Smooth muscle cell (in vitro differentiated cells): ENCODE measurements at regions not wholly inside any gene's neighbourhood (a gene's known extent, or its start where the extent isn't known, plus 50 kb on each side); places are given as distances from the start of the nearest gene placed in this dataset.

Source experiments
- DNase-seq: peaks from one replicate; lab custom pipeline; 2025; ENCODE audit not compliant: unreplicated experiment; lab: John Stamatoyannopoulos, UW
- H2AFZ ChIP-seq: fragments of 200-600 bp; sonication (generic); 2 replicates; pipeline ENCODE4 v1.6.0; 2016; ENCODE audit warnings: antibody characterized with exemption, low read depth, mild to moderate bottlenecking
- H3F3A ChIP-seq: fragments of 200-600 bp; sonication (generic); 2 replicates; pipeline ENCODE4 v1.6.0; 2017; ENCODE audit warnings: antibody characterized with exemption, low read depth
- H3K27ac ChIP-seq: fragments of 200-600 bp; sonication (generic); 2 replicates; pipeline ENCODE4 v1.5.1; 2016; ENCODE audit warnings: low read depth, mild to moderate bottlenecking
- H3K27me3 ChIP-seq: fragments of 200-600 bp; sonication (generic); 2 replicates; pipeline ENCODE4 v1.6.1; 2016; ENCODE audit warnings: low read depth, mild to moderate bottlenecking
- H3K36me3 ChIP-seq: fragments of 200-600 bp; sonication (generic); 2 replicates; pipeline ENCODE4 v1.5.1; 2016; ENCODE audit warnings: low read depth
- H3K4me1 ChIP-seq: fragments of 200-600 bp; sonication (generic); 2 replicates; pipeline ENCODE4 v1.5.1; 2016; ENCODE audit warnings: low read depth
- H3K4me2 ChIP-seq: fragments of 200-600 bp; sonication (generic); 2 replicates; pipeline ENCODE4 v1.6.0; 2016; ENCODE audit warnings: mild to moderate bottlenecking
- H3K4me3 ChIP-seq: fragments of 200-600 bp; sonication (generic); 2 replicates; pipeline ENCODE4 v1.5.1; 2016; ENCODE audit warnings: mild to moderate bottlenecking
- H3K79me2 ChIP-seq: fragments of 200-600 bp; sonication (generic); 2 replicates; pipeline ENCODE4 v1.6.0; 2016; ENCODE audit warnings: low read depth, mild to moderate bottlenecking
- H3K9ac ChIP-seq: fragments of 200-600 bp; sonication (generic); 2 replicates; pipeline ENCODE4 v1.6.0; 2016; ENCODE audit warnings: low read depth
- H3K9me3 ChIP-seq: fragments of 200-600 bp; sonication (generic); replicated peaks from 2 replicates; pipeline ENCODE4 v1.5.1; 2016; ENCODE audit warnings: low read depth
- H4K20me1 ChIP-seq: fragments of 200-600 bp; sonication (generic); 2 replicates; pipeline ENCODE4 v1.6.0; 2016; ENCODE audit warnings: low read depth
- CTCF ChIP-seq: fragments of 200-600 bp; sonication (generic); IDR thresholded peaks from 2 replicates; pipeline ENCODE4 v1.5.1; 2017; ENCODE audit warnings: borderline replicate concordance, mild to moderate bottlenecking, antibody characterized with exemption; ENCODE audit not compliant: insufficient read depth, poor library complexity, severe bottlenecking
- WGBS: methylation state at CpG from one replicate; pipeline ENCODE4 v1.1.7; 2016; ENCODE audit warnings: low lambda C conversion rate; 5-methylcytosine and 5-hydroxymethylcytosine counted together

GRCh38 chr4:60531776-60532379, 668.2 kb upstream of the ADGRL3 start:
- Histone ChIP-seq H3F3A (no peaks in the 10 kb centered on the region), H3K27ac (no peak overlapping the region), H3K4me3 (no peak overlapping the region), H3K4me2 (no peak overlapping the region), H3K79me2 (no peaks in the 10 kb centered on the region), H3K4me1 (no peaks in the 10 kb centered on the region), H4K20me1 (no peaks in the 10 kb centered on the region), H3K9me3 (no peaks in the 10 kb centered on the region), H3K9ac (no peak overlapping the region), H3K27me3 (no peaks in the 10 kb centered on the region), H3K36me3 (no peaks in the 10 kb centered on the region), H2AFZ (no peak overlapping the region)
- 86% methylated on average over 4 of the region's 4 CpGs for WGBS
- DNase-seq, result no peak
- TF ChIP-seq CTCF, result no peak

GRCh38 chr4:60544981-60545380, 655.1 kb upstream of the ADGRL3 start:
- 68% methylated on average over 3 of the region's 3 CpGs for WGBS
- no peaks in the 10 kb centered on the region for H3K79me2 ChIP-seq

GRCh38 chr4:60562334-60562733, 637.8 kb upstream of the ADGRL3 start:
- Histone ChIP-seq H3K9ac (no peak overlapping the region), H3K79me2 (no peaks in the 10 kb centered on the region), H3K27me3 (no peaks in the 10 kb centered on the region), H3K4me1 (no peaks in the 10 kb centered on the region), H3K27ac (no peak overlapping the region), H3K4me2 (no peak overlapping the region), H3K4me3 (no peak overlapping the region), H3K9me3 (no peaks in the 10 kb centered on the region), H3K36me3 (no peaks in the 10 kb centered on the region), H3F3A (no peaks in the 10 kb centered on the region), H4K20me1 (no peaks in the 10 kb centered on the region), H2AFZ (no peak overlapping the region)
- DNase-seq, result no peak
- WGBS, result 88% methylated on average over 2 of the region's 2 CpGs
- TF ChIP-seq CTCF, result no peak

More at GRCh38 chr4:60544981-60545380, 655.1 kb upstream of the ADGRL3 start:
- Histone ChIP-seq H3K9ac (no peak overlapping the region), H3K36me3 (no peaks in the 10 kb centered on the region), H3K27me3 (no peaks in the 10 kb centered on the region), H4K20me1 (no peaks in the 10 kb centered on the region), H2AFZ (no peak overlapping the region), H3K27ac (no peak overlapping the region), H3K4me3 (no peak overlapping the region), H3K4me1 (no peaks in the 10 kb centered on the region), H3K4me2 (no peak overlapping the region), H3F3A (no peaks in the 10 kb centered on the region), H3K9me3 (no peaks in the 10 kb centered on the region)
- no peak for TF ChIP-seq CTCF
- no peak for DNase-seq

GRCh38 chr4:60565558-60565957, 634.6 kb upstream of the ADGRL3 start:
- WGBS, result 91% methylated on average over 7 of the region's 7 CpGs
- Histone ChIP-seq H3F3A (no peaks in the 10 kb centered on the region), H3K27me3 (no peaks in the 10 kb centered on the region), H3K4me3 (no peak overlapping the region), H2AFZ (no peak overlapping the region), H3K79me2 (no peaks in the 10 kb centered on the region), H3K4me2 (no peak overlapping the region), H3K4me1 (no peaks in the 10 kb centered on the region), H4K20me1 (no peaks in the 10 kb centered on the region), H3K9me3 (no peaks in the 10 kb centered on the region), H3K36me3 (no peaks in the 10 kb centered on the region), H3K27ac (no peak overlapping the region), H3K9ac (no peak overlapping the region)
- no peak for TF ChIP-seq CTCF
- no peak for DNase-seq
